Activated CD8-positive, alpha-beta memory T cell treated with anti-CD3 and anti-CD28 coated beads, Interleukin-2, amount 50 U/mL, for 24 hours (primary cell): ENCODE measurements at regions not wholly inside any gene's neighbourhood (a gene's known extent, or its start where the extent isn't known, plus 50 kb on each side); places are given as distances from the start of the nearest gene placed in this dataset.

Source experiments
- DNase-seq: peaks from one replicate; pipeline ENCODE4 v3.0.0-alpha.2; 2020; ENCODE audit errors: extremely low read depth

DNA sequence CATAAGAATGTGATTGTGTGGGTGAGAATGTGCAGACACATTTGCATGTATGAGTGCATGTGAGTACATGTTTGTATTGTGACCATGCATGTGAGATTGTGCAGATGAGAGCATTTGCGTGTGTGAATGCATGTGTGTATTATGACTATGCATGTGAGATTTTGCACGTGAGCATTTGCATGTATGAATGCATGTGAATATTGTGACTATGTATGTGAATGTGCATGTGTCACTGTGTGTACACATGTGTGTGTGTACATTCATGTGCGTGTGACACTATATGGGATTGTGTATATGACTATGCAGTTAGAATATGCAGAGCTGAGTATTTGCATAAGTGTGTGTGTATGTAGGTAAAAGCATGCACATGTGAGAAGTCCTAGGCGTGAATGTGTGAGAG is 381.3 kb upstream of the MAF start:
- DNase-seq: no peak

DNA sequence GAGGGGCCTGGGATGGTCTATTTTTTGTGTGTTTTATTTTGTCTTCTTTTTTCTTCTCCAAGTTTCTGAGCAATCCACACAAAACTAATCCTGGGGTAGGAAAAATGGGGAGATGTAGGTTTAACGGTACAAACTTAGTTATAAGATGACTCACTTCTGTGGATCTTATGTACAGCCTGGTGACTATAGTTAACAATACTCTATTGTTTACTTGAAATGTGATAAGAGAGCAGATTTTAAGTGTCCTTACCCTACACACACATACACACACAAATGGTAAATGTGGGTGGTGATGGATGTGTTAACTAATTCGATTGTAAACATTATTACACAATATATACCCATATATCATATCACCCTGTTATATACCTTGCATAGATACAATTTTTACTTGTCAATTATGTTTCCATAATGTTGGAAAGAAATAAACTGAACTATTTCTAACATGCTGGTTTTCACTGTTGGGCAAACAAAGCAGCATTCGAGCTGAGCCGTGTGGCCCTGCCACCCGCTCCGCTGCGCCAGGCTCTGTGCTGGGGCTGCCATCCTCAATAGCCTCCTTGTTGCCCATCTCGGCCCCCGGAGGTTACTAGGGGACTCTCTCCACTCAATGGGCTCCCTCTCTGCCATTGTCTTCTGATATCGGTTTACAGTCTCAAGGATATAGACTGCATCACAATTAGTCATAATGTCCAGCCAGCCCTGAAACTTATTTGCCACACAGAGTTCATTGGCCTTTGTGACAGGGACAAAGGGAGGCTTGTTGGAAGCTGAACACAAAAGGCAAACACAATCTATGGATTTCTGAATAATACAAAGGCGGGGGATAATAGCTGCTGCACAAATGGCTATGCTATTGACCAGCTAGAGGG is 380.3 kb upstream of the MAF start:
- no peak for DNase-seq

DNA sequence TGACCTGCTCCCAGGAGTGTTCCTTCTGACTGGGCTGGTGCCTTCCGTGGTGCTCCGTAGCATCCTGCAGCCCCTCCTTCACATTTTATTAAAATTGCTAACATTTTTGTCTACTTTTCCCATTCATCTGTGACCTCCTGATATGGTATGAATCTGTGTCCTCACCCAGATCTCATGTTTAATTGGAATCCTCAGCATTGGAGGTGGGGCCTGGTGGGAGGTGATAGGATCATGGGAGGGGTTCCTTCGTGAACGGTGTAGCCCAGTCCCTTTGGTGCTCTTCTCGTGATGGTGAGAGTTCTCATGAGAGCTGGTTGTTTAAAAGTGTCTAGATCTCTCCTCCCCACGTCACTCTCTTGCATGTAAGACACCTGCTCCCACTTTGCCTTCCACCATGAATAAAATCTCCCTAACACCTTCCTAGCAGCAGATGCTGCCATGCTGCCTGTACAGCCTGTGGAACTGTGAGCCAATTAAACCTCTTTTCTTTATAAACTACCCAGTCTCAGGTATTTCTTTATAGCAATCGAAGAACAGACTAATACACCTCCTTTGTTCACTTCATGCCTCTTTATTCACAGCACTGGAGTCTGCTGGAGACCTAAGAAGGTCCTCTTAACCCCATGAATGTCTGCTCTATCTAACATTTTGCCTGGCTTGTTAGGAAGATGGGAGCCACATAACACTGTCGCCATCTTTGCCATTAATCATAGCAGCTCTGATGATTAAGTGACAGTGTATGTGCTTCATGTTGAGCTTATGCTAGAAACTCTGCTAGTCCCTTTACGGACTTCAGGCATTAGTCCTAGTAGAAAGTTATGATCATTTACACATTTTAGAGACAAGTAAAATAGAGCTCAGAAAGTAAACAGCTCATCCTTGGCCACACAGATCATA is 377.7 kb upstream of the MAF start:
- DNase-seq: no peak

DNA sequence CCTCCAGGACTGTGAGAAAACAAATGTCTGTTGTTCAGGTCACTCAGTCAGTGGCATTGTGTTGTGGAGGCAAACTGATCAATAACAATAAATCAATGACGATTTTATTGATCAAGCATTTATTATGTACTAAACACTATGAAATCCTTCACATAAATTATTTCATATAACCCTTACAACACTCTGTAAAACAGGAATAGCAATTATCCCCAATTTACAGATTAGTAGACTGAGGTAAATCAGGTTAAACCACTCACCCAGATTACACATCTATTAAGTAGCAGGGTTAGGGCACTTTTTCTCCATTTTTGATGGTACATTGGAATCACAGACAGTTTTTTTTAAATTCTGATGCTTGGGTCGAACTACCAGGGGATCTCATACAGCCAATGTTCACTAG is 372.8 kb upstream of the MAF start:
- DNase-seq: no peak

- DNase-seq: no peak
Observed at GRCh38 chr16:79972053-79972704, 371.6 kb upstream of the MAF start.

DNA sequence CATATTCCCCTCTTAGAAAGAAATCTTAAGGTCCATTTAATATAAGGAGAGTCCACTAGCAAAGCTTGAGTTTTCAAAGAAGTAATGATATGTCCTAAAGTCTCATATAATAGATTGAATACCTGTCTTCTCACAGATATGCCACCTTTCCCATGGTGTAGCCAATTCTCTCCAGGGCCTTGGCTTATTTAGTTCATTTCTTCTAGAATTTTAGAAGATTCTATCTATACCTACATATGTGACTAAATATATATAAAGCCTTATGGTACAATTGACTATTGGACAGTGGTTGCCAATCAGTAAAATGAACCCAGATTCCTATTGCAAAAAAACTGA is 370.7 kb upstream of the MAF start:
- DNase-seq: no peak

GRCh38 chr16:79970551-79971236 is 370.2 kb upstream of the MAF start:
- no peak for DNase-seq

DNA sequence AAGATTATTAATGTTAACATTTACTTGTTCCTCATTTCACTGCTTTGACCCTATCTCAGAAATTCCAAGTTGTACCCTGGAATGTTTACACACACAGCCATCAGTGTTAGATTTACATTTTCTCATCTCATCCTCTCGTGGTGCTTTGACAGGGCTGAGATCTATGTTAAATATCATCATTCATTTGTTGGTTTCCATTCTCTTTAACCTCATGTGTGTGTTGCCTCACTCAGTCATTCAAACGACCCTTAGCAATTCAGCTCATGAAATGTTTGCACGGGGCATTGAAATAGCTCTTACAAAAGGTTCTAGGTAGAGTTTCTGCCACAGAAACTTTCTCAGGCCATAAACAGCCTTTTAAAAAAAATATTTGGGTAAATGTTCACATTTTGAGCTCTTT is 369.6 kb upstream of the MAF start:
- no peak for DNase-seq

DNA sequence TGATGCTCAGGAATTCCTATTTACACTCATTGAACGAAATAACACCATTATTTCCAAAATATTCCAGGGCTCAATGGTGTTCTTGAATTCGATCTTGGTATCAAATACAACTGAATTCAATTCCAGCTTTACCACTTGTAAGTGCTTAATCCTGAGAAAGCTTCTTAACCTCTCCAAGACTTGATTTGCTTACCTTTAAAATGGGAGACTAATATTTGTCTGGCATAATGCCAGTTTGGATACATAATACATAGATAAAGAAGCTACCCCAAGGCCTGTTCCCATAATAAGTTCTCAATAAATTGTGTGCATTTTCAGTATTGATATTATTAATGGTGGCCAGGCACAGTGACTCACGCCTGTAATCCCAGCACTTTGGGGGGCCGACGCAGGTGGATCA is 368.9 kb upstream of the MAF start:
- DNase-seq: no peak

DNA sequence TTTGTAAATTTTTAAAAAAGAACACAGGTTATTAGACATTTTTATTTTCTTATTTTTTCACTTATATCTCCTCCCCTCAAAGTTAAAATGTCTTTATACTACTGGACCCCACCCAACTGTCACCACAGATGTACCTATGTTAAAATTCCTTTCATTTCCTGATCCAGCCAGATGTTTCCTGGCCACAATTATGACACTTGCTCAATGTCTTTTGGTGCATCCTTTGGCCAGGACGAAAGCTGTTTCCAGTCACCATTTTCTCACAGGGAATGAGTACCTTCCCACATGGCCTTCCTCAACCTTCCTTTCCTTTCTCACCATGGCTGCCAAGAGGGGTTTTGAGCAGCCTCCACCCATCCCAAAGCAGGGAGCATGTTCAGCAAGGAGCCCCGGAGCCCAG is 365.7 kb upstream of the MAF start:
- DNase-seq: no peak

DNA sequence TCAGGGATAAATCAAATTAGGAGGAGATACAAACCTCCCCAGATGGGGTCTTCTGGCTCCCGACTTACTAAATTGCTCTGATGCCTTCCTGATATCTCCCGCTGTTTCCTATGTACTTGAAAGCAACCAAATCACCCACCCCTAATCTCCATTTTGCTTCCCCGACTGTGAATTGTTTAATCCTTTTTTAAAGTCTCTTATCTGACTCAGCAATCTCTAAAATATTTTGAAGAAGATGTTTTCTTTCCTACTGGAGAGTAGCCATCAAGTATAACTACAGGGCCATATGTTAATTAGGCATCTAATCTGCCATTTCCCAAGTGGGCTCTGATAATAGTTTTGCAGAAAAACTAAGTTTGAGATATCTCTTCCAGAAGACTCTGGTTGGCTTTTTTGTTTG is 365.2 kb upstream of the MAF start:
- no peak for DNase-seq

- no peak for DNase-seq
Observed at GRCh38 chr16:79964104-79964503, 363.6 kb upstream of the MAF start.

GRCh38 chr16:79962962-79963361 is 362.4 kb upstream of the MAF start:
- no peak for DNase-seq

- DNase-seq: no peak
Observed at GRCh38 chr16:79959226-79959625, 358.7 kb upstream of the MAF start.

DNA sequence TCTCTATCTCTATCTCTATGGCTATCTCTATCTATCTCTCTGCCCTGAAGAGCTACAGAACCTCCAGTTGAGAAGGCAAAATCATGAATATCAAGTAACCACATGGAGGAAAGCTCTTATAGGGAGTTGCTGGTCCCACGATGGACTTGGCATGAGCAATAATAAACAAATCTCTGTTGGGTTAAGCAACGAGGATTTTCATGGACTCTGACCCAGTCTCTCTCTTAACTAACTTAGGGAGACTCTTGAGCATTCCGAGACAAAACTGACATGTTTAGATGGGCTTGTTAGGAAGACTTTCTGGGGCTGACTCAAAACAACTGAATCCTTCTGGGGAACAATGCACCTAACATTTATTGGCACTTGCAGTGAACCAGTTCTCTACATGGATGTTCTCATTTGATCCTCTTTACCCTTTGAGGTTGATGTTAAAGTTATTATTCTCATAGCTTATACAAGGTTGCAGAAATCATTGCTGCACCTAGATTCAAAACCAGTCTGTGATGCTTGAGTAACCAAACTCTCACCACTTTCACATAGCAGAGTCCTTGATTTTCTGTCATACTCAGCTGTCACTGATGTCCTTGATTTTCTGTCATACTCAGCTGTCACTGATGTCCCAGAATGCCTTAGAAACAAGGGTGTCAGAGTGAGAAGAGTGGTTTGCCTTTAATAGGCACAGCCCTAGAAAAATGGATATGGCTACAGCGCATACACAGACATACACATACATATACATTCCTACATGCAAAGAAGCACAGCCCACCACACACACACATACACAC is 354.6 kb upstream of the MAF start:
- no peak for DNase-seq

DNA sequence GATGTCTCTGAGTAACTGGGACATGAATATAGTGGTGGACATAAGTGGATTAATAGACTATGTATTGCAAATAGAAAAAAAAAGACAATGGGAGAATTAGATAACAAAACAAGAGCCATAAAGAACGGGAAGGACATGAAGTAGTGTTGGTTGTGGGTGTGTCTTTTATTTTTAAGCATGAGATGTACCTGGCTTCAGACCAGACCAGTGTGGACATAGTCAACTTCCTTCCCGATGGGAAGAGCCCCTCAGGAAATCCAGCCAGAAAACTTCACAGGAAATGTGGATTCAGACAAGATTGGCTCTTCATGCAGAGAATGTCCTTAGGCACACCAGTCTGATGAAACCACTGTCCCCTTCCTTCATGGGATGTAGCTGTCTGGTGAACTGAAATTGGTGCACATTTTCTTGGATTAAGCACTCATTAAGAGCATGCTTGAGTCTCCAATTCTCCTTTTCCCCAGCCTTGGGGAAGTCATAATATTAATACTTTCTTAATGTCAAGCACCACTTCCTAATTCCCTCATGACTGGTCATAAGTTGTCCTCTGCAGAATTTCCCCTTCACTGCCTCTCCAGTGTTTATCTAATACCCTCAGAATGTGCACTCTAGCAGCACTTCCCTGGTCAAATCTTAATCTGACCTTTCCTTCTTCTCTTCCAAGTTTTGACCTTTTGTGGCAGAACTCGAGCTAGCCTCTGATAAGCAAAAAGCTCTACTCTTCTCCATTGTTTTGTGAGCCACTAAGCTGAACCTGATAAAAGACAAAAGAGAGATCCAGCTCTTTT is 350.6 kb upstream of the MAF start:
- DNase-seq: no peak

DNA sequence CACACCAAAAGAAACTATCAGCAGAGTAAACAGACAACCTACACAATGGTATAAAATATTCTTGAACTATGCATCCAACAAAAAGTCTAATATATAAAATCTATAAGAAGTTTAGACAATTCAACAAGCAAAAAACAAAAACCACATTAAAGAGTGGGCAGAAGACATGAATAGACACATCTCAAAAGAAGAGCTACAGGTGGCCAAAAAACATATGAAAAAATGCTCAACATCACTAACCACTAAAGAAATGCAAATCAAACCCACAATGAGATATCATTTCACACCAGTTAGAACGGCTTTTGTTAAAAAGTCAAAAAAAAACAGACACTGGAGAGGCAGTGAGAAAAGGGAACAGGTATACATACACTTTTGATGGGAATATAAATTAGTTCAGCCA is 348.9 kb upstream of the MAF start:
- no peak for DNase-seq

- DNase-seq: no peak
Observed at GRCh38 chr16:79947771-79948170, 347.2 kb upstream of the MAF start.

- no peak for DNase-seq
Observed at GRCh38 chr16:79946252-79946651, 345.7 kb upstream of the MAF start.

DNA sequence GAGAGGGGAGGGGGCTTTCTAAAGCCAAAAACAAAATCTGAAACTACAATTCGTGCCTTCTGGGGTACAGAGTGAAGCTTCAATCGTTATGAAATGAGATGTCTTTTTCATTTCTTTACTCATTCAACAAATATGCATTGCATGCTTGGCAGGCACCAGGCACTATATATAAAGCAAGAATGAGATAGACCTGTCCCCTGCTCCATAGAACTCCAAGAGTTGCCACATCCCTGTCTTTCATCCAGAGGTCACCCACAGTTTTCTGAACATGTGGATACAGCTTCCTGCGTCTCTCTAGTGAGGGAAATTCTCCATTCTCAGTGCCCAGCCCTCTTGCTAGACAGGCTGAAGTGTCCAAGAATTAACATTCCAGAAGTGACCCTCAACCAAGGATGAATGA is 343.2 kb upstream of the MAF start:
- no peak for DNase-seq
